Activated naive CD4-positive, alpha-beta T cell treated with anti-CD3 and anti-CD28 coated beads, Interleukin-2, amount 50 U/mL, for 16 hours (primary cell): ENCODE measurements at regions not wholly inside any gene's neighbourhood (a gene's known extent, or its start where the extent isn't known, plus 50 kb on each side); places are given as distances from the start of the nearest gene placed in this dataset.
A peak's percentile ranks its signal among the peaks of the same experiment; 100 is the strongest.

ENCODE experiments used
- DNase-seq: peaks from one replicate; pipeline ENCODE4 v3.0.0-alpha.2; 2020

- no peak for DNase-seq
Measured at GRCh38 chr11:69205743-69206612, 50.2 kb downstream of the SMIM38 start.

GRCh38 chr11:69206613-69206965, 50.9 kb downstream of the SMIM38 start:
- peak; percentile 1 for DNase-seq

GRCh38 chr11:69207165-69207889, 51.6 kb downstream of the SMIM38 start:
- DNase-seq: no peak

- peak; percentile 3 for DNase-seq
Measured at GRCh38 chr11:69208190-69209037, 52.7 kb downstream of the SMIM38 start.

- DNase-seq: peak; percentile 3
Measured at GRCh38 chr11:69209038-69209350, 53.3 kb downstream of the SMIM38 start.

GRCh38 chr11:69209421-69210309, 53.9 kb downstream of the SMIM38 start:
- DNase-seq: no peak

GRCh38 chr11:69210310-69211035, 54.7 kb downstream of the SMIM38 start:
- peak; percentile 17 for DNase-seq

- DNase-seq: peak; percentile 5
Measured at GRCh38 chr11:69211540-69211919, 55.8 kb downstream of the SMIM38 start.

- peak; percentile 5 for DNase-seq
Measured at GRCh38 chr11:69211920-69212797, 56.4 kb downstream of the SMIM38 start.

- DNase-seq: peak; percentile 3
Measured at GRCh38 chr11:69212798-69213110, 57.0 kb downstream of the SMIM38 start.

- DNase-seq: peak; percentile 37
Measured at GRCh38 chr11:69213316-69213715, 57.6 kb downstream of the SMIM38 start.

GRCh38 chr11:69213964-69214363, 58.2 kb downstream of the SMIM38 start:
- no peak for DNase-seq

- DNase-seq: no peak
Measured at GRCh38 chr11:69215216-69215615, 59.5 kb downstream of the SMIM38 start.

GRCh38 chr11:69215784-69216415, 60.2 kb downstream of the SMIM38 start:
- DNase-seq: peak; percentile 10

GRCh38 chr11:69216647-69217051, 60.9 kb downstream of the SMIM38 start:
- peak; percentile 3 for DNase-seq

GRCh38 chr11:69217276-69218105, 61.8 kb downstream of the SMIM38 start:
- DNase-seq: peak; percentile 9

- peak; percentile 2 for DNase-seq
Measured at GRCh38 chr11:69218271-69218682, 62.5 kb downstream of the SMIM38 start.

- peak; percentile 3 for DNase-seq
Measured at GRCh38 chr11:69218946-69219720, 63.4 kb downstream of the SMIM38 start.
